ENCODE measurements at regions not wholly inside any gene's neighbourhood (a gene's known extent, or its start where the extent isn't known, plus 50 kb on each side); places are given as distances from the start of the nearest gene placed in this dataset.

DNA sequence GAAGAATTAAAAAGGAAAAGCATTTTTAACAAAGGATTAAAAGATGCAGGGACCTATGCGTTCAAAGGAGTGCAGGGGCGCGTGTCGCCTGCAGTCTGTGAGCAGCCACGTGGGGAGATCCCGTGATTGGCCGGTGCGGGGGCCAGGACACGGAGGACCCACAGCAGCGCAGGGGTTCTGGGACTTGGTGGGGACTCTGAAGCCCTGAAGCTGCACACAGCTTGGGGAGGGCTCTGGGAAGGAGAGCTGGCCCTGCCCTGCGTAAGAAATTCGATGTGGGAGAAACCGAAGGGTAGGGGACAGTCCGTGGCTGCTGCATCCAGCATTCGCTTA is 268.1 kb downstream of the KLF6 start:
- TF ChIP-seq, protein P1, sequence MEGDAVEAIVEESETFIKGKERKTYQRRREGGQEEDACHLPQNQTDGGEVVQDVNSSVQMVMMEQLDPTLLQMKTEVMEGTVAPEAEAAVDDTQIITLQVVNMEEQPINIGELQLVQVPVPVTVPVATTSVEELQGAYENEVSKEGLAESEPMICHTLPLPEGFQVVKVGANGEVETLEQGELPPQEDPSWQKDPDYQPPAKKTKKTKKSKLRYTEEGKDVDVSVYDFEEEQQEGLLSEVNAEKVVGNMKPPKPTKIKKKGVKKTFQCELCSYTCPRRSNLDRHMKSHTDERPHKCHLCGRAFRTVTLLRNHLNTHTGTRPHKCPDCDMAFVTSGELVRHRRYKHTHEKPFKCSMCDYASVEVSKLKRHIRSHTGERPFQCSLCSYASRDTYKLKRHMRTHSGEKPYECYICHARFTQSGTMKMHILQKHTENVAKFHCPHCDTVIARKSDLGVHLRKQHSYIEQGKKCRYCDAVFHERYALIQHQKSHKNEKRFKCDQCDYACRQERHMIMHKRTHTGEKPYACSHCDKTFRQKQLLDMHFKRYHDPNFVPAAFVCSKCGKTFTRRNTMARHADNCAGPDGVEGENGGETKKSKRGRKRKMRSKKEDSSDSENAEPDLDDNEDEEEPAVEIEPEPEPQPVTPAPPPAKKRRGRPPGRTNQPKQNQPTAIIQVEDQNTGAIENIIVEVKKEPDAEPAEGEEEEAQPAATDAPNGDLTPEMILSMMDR (IDR thresholded peaks at IDR 0.05): no peak
- no peak for TF ChIP-seq POLR2AphosphoS5 (IDR thresholded peaks at IDR 0.05; ENCODE audit: insufficient read depth in 1 of 2, low read depth in 1 of 2)
- TF ChIP-seq POLR2A (IDR thresholded peaks at IDR 0.05): no peak

Measured in vagina (tissue), 2 donors.